GM18507 (cell line): ENCODE measurements at regions not wholly inside any gene's neighbourhood (a gene's known extent, or its start where the extent isn't known, plus 50 kb on each side); places are given as distances from the start of the nearest gene placed in this dataset.
"Not testable (repeated sequence)": the region's sequence is repeated elsewhere in the genome, so short reads cannot be mapped to it uniquely, and the experiment has no call there.

Source experiments
- DNase-seq: peaks from one replicate; pipeline ENCODE4 v3.0.0; 2011; ENCODE audit warnings: low read depth; ENCODE audit not compliant: insufficient read length; ENCODE audit errors: extremely low spot score
- FAIRE-seq: peaks from 2 replicates; lab custom pipeline; 2011; peaks lifted over from hg19 to GRCh38; lab: Jason Lieb, UNC

DNA sequence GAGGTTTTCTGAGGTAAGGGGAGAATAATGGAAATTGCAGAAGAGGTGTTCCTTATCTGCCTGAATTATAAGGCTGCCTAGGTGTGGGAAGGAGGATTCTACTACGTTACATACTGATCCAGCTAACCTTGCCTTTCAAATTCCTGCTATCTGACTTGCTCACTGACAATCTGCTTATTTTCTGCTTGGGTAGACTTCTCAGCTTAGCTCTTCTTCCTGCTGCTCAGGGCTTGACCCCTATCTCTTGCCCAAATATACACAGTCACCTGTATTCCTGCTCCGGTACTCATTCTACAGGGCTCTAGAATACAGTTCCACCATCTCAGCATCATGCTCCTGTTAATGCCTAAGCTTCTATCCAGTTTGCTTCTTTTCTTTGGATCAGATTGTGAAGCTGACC lies 1607.6 kb downstream of the OLFM4 start:
- DNase-seq, result no peak
- FAIRE-seq, result no peak

DNA sequence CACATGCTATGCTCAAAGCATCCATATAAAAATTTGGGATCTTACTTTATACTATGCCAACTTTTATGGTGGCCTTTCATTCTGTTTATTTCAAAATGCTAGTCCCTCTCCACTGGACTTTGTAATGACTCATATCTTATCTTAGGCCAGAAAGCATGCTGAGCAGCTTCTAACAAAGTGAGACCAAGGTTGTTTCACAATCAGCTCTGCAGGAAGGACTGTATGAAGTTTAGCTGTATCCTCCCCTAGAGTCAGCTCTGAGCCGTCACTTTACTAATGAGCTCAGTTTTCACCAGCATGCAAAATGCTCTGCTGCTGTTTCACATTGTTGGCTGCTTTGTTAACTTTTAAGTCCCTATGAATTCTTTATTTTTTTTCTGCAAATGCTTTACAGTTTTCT lies 1608.8 kb downstream of the OLFM4 start:
- no peak for FAIRE-seq
- no peak for DNase-seq

DNA sequence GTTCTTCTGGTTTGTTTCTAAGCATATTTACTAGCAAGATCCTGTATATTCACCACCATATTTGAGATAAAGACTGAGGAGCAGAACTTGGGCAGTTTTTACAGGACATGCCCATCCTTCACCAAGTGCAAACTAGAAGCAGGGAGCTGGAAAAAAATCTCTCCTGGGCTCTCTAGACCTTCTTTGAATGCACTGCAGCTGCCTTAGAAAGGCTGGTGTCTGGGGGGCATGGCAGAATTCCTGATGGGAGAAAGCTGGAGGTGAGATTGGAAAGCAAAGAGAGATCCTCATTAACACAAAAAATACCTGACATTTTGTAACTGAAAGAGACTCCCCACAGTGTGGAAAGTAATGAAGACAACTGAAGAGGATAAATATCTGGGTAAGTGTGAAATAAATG lies 1612.1 kb downstream of the OLFM4 start:
- DNase-seq (no peak), FAIRE-seq (no peak)

DNA sequence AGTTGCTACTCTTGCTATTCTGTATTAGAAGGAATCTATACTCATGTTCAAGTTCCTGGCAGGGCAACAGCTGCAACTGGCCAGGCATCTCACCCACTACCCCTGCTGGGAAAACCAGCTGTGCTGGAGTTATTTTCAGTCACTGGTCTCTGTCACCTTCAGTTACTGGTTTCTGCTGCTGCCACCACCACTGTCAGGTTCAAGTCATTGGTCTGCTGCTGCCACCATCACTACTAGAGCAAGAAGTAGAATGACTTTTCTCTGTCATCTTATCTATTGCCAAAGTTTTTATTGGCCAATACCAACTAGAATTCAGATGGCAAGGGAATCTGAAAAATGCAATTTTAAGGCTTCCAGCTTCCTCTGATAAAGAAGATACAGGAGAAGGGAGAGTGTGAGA lies 1615.2 kb downstream of the OLFM4 start:
- DNase-seq (no peak), FAIRE-seq (no peak)

DNA sequence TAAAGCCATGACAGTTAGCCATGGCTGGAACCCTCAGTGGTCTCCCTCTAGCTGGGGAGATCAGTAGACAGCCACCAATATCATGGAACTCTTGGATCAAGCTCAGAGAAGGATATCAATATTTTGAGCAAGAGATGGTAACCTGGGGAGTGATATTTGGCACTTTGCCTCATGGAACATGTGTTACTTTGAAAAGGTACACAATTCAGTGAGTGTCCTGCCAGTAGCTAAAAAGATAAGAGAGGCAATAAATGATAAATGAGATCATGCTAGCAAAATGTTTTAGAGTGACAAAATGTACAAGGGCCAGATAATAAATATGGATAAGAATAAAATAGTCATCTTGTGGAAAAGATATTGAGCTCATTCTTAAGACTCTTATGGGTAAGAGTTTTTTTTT lies 1618.7 kb downstream of the OLFM4 start:
- FAIRE-seq, result no peak
- no peak for DNase-seq

DNA sequence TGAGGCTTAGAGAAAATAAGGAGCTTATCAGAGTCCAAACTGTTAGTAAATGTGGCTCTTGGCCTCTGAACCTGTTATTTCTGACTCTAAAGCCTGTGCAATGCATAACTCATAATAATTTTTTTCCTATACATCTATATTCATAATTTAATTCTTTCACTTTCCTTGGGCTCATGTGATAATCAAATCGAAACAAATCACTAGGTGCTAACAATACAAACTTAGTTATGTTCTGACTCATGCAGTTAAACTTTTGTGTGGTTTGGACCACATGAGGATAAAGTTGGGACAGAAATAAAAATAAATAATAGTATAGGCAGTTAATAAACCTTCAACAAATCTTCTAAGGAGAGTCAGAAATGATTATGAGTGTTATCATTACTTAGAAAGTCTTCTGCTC lies 1629.0 kb downstream of the OLFM4 start:
- no peak for DNase-seq
- no peak for FAIRE-seq

GRCh38 chr13:54658771-54659170 lies 1630.2 kb downstream of the OLFM4 start:
- no peak for DNase-seq
- no peak for FAIRE-seq

GRCh38 chr13:54660277-54660676 lies 1631.7 kb downstream of the OLFM4 start:
- DNase-seq, result no peak
- FAIRE-seq, result no peak

DNA sequence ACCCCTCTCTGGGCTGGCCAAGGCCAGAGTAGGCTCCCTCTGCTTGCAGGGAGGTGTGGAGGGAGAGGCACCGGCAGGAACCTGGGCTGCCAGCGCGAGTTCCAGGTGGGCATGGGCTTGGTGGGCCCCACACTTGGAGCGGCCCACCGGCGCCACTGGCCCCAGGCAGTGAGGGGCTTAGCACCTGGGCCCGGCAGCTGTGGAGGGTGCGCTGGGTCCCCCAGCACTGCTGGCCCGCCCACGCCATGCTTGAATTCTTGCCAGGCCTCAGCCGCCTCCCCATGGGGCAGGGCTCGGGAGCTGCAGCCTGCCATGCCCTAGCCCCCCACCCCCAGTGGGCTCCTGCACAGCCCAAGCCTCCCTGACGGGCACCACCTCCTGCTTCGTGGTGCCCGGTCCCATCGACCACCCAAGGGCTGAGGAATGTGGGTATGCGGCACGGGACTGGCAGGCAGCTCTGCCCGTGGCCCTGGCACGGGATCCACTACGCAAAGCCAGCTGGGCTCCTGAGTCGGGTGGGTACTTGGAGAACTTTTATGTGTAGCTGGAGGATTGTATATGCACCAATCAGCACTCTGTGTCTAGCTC lies 1648.0 kb downstream of the OLFM4 start:
- no peak for DNase-seq
- FAIRE-seq, result no peak

- DNase-seq, result no peak
- no peak for FAIRE-seq
Observed at GRCh38 chr13:54682184-54682583, 1653.6 kb downstream of the OLFM4 start.

DNA sequence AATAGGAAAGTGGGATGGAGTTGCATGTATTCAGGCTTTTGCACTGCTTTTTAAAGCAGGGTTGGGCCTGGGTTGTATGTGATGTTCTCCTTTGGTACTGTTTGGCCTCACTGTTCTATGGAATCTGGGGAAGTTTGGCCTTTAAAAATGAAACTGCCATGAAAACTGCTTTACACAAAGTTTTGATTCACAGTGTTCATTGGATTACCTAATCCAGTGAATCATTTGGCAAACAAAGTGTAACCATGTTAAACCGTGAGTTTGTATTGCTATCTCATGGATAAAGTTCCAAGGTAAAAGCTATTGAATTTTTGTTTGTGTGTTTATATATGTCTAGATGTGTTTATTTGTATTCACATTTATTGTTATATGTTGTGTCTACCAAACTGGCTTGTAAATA lies 1658.6 kb downstream of the OLFM4 start:
- no peak for FAIRE-seq
- DNase-seq, result no peak

- DNase-seq (no peak), FAIRE-seq (no peak)
Observed at GRCh38 chr13:54699831-54700230, 1671.2 kb downstream of the OLFM4 start.

DNA sequence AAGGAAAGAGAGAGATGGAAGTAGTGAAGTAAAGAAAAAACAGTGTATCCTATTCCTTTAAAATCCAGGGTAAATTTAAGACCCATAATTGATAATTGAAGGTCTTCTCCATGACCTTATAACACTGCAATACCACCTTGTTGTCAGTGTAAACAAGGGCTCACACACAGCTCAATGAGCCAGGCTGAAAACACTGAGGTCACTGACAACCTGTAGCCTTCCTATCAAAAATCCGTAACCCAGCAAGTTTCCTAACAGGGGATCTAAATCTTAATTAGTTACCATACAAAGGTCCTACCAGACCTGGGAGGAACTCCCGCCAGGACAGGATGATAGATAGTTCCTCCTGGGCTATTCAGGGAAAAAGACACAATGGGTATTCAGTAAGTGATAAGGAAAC lies 1677.1 kb downstream of the OLFM4 start:
- DNase-seq (no peak), FAIRE-seq (no peak)

DNA sequence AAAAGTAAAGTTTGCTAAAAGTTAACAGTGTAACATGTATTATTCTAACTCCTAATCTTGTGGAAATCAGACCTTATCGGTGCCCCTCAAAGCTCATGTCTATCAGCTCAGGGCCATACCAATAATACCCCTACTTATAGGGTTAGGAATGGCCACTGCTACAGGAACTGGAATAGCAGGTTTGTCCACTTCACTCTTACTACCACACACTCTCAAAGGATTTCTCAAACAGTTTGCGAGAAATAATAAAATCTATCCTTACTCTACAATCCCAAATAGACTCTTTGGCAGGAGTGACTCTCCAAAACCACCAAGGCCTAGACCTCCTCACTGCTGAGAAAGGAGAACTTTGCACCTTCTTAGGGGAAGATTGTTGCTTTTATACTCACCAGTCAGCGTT lies 1677.7 kb downstream of the OLFM4 start:
- no peak for DNase-seq
- no peak for FAIRE-seq

GRCh38 chr13:54709546-54709945 lies 1680.9 kb downstream of the OLFM4 start:
- FAIRE-seq (no peak), DNase-seq (no peak)

DNA sequence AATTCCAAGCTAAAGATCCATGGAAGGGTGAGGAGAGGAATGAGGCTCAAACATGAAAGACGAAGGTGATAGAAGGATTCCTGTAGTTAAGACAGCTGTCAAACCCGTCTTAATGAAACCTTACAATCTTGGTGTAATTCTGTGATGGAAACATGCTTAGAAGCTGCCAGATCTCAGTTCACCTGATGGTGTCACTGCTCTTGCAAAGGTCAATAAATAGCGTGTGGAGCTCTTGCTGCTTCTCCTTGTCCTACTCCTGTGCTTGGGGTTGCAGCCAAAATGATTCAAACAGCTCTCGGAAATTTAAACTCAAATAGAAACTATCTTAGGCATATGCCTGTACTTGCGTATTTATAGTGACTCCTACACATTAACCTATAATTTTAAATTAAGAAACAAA lies 1705.0 kb downstream of the OLFM4 start:
- no peak for DNase-seq
- FAIRE-seq, result no peak

DNA sequence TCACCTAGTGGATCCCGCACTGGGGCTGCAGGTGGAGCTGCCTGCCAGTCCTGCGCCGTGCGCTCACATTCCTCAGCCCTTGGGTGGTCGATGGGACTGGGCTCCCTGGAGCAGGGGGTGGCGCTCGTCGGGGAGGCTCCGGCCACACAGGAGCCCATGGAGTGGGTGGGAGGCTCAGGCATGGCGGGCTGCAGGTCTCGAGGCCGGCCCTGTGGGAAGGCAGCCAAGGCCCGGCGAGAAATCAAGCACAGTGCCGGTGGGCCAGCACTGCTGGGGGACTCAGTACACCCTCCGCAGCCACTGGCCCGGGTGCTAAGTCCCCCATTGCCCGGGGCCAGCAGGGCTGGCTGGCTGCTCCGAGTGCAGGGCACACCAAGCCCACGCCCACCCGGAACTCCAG lies 1708.6 kb downstream of the OLFM4 start:
- DNase-seq, FAIRE-seq: not testable (repeated sequence)

DNA sequence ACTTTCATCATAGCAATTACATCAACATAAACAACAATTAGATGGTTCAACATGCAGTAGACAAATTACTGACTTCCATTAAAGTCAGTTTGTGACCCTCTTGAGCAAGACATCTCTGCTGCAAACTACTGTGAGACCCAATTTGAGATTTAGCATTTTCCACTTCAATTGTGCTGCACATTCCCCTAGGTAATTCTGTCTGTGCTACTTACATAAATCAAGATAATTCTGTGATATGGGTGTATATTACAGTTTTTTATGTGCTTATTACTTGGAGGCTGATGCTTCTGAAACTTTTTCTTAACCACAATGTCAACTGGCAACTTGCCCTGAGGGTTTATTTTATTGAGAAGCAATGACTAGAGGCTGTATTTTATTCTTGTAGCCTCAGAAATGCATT lies 1714.4 kb downstream of the OLFM4 start:
- FAIRE-seq, result no peak

GRCh38 chr13:54744747-54745146 lies 1716.1 kb downstream of the OLFM4 start:
- FAIRE-seq, result no peak
- DNase-seq, result no peak

More for the DNA sequence above, 1714.4 kb downstream of the OLFM4 start:
- no peak for DNase-seq

DNA sequence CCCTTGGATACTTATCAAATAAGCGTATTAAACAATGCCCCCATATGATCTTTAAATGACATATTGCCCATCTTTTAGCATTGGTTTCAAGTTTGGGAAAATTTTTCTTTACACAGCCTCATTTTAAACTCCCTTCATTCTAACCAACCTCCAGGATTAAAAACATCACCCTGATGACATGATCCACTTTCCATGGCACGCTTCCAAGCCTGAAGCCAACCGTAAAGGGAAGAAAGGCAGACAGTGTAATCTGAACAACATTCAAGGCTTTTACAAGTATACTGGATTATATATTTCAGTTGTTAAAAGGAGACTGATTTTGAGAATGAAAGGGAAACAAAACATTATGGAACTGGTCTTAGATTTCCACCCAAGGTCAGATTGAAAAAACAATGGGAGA lies 1721.9 kb downstream of the OLFM4 start:
- DNase-seq (no peak), FAIRE-seq (no peak)

DNA sequence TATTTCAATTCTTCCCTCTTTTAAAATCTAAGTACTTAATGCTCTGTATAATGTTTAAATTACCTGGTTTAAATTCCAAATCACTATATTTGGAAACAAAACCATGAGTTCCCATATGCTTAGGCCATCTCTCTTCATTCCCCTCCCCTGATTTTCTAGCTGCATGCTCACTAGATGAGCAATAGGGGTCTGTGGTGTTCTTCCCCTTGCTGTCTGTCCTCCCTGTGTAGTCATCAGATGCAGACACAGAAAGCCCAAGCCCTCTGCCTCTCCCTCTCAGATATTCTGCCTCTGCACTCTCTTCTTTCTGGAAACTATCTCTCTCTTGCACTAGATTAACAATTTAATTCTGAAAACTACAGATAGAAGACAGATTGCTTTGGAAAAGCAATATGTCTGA lies 1730.2 kb downstream of the OLFM4 start:
- FAIRE-seq (no peak), DNase-seq (no peak)

- FAIRE-seq (no peak), DNase-seq (no peak)
Observed at GRCh38 chr13:54768214-54768613, 1739.6 kb downstream of the OLFM4 start.
